ENCODE measurements at regions not wholly inside any gene's neighbourhood (a gene's known extent, or its start where the extent isn't known, plus 50 kb on each side); places are given as distances from the start of the nearest gene placed in this dataset.

GRCh38 chr9:22316645-22317044 lies 130.0 kb upstream of the DMRTA1 start:
- Histone ChIP-seq H3K36me3 (ENCODE audit: insufficient read depth in 1 of 2, low read depth in 1 of 2) (no peaks in the 10 kb centered on the region), H3K4me3 (no peak overlapping the region), H3K27me3 (ENCODE audit: insufficient read depth in 3 of 3, low read length in 2 of 3) (peaks cover 0 to 2% (median 0%) of the 10 kb centered on the region in 3 donors), H3K4me1 (no peaks in the 10 kb centered on the region), H3K27ac (no peak overlapping the region), H3K9me3 (no peaks in the 10 kb centered on the region)
- WGBS, 3 donors = 89 to 100% (median 94%) methylated on average over 1 of the region's 1 CpG
- DNase-seq (no peak), ATAC-seq (no peak)
- no peak for TF ChIP-seq CTCF (IDR thresholded peaks at IDR 0.05)
- intact Hi-C loops (cut with DNase I) = no loop called here

GRCh38 chr9:22331533-22331932 lies 115.1 kb upstream of the DMRTA1 start:
- Histone ChIP-seq H3K4me1 (no peaks in the 10 kb centered on the region), H3K4me3 (no peak overlapping the region), H3K36me3 (ENCODE audit: insufficient read depth in 1 of 2, low read depth in 1 of 2) (no peaks in the 10 kb centered on the region), H3K9me3 (no peaks in the 10 kb centered on the region), H3K27me3 (ENCODE audit: insufficient read depth in 3 of 3, low read length in 2 of 3) (no peaks in the 10 kb centered on the region), H3K27ac (no peak overlapping the region)
- TF ChIP-seq CTCF (IDR thresholded peaks at IDR 0.05) = no peak
- intact Hi-C loops (cut with DNase I) = no loop called here
- DNase-seq (no peak), ATAC-seq (no peak)

DNA sequence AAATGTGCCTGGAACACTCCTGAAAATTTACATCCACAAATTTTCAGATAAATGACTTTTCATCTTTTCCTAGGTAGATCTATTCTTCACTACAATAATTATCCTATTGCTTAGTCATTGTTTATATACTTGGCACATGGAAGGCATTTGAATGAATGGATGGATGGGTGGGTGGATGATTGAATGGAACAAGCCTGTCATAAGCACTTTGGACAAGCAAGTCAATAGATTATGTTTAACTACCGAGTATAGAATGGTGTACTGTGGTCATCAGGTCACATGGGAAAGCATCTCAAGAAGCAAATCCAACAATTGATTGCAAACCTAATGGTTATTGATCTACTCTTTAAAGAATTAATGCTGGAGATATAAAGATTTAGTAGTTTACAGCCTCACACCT lies 114.4 kb upstream of the DMRTA1 start:
- no peak for DNase-seq
- Histone ChIP-seq H3K27ac (no peak overlapping the region), H3K27me3 (ENCODE audit: insufficient read depth in 3 of 3, low read length in 2 of 3) (no peaks in the 10 kb centered on the region), H3K4me1 (no peaks in the 10 kb centered on the region), H3K36me3 (ENCODE audit: insufficient read depth in 1 of 2, low read depth in 1 of 2) (no peaks in the 10 kb centered on the region), H3K4me3 (no peak overlapping the region), H3K9me3 (no peaks in the 10 kb centered on the region)
- TF ChIP-seq CTCF (IDR thresholded peaks at IDR 0.05) = no peak
- intact Hi-C loops (cut with DNase I) = no loop called here
- no peak for ATAC-seq
- 63 to 71% (median 71%) methylated on average over 1 of the region's 1 CpG for WGBS, 3 donors

DNA sequence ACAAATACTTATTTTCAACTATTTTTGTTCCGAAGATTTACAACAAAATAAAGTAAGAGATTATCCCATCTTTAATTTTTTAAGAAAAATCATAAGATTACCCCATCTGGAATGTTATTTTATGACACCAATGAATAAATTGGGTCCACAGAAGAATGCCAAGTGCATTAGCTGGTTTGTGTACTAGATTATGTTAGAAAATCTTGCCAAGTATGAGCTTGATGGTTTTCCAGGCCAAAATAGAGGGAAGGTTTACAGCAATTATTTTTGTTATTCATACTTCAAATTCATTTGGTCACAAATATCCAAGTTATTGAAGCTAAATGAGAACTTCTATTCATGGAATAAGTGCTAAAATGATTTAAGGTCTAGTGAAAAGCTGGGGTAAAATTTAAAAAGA lies 109.4 kb upstream of the DMRTA1 start:
- no peaks in the 10 kb centered on the region for H3K27me3 ChIP-seq (ENCODE audit: insufficient read depth in 3 of 3, low read length in 2 of 3)
- H3K36me3 ChIP-seq (ENCODE audit: insufficient read depth in 1 of 2, low read depth in 1 of 2) = no peaks in the 10 kb centered on the region
- no peak overlapping the region for H3K27ac ChIP-seq
- no peak overlapping the region for H3K4me3 ChIP-seq
- 41 to 51% (median 51%) methylated on average over 1 of the region's 1 CpG for WGBS, 3 donors
- no peak for TF ChIP-seq CTCF (IDR thresholded peaks at IDR 0.05)
- DNase-seq = no peak
- H3K4me1 ChIP-seq = no peaks in the 10 kb centered on the region
- no peaks in the 10 kb centered on the region for H3K9me3 ChIP-seq
- intact Hi-C loops (cut with DNase I) = no loop called here
- ATAC-seq = no peak

DNA sequence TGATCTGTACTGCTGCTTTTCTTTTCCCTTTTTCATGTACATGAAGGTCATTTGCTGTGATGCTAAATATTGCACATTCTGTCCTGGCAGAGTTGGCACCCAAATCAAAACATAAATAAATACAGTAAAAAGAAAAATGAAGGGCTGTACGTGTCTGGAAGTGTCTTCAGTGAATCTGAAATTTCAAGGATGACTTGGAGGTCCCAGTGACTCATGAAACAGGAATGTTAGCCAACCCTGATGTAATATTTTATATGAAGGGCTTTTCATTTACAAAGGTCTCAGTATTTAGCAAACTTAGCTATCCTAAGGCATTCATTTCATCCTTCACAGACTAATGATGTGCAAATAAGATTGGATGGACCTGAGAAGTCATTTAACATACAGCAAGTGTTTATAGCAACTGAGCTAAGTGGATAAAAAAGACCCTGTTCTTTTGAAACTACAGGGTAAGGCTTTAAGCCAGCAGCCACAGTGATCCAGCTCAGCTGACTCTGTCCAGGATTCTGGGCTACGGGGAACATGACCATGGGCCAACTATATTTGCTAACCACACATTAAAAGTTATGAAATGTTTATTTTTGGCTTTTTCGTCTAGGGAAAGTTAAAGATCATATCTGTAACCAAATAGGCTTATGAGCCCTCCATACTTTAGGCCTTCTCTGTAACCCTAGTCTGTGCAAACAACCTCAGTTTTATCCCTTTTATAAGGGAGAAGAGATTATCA lies 104.0 kb upstream of the DMRTA1 start:
- Histone ChIP-seq H3K36me3 (ENCODE audit: insufficient read depth in 1 of 2, low read depth in 1 of 2) (no peaks in the 10 kb centered on the region), H3K4me1 (no peaks in the 10 kb centered on the region), H3K4me3 (no peak overlapping the region), H3K27me3 (ENCODE audit: insufficient read depth in 3 of 3, low read length in 2 of 3) (no peaks in the 10 kb centered on the region), H3K9me3 (no peaks in the 10 kb centered on the region), H3K27ac (no peak overlapping the region)
- DNase-seq (peak in 1 of 2 donors; percentile 12), ATAC-seq (no peak)
- TF ChIP-seq CTCF (IDR thresholded peaks at IDR 0.05) = no peak
- WGBS, 3 donors = 9 to 25% (median 18%) methylated on average over 3 of the region's 3 CpGs
- intact Hi-C loops (cut with DNase I) = no loop called here

Data from psoas muscle (tissue), 7 donors.